Cardiac fibroblast (primary cell): ENCODE measurements at regions not wholly inside any gene's neighbourhood (a gene's known extent, or its start where the extent isn't known, plus 50 kb on each side); places are given as distances from the start of the nearest gene placed in this dataset.

Source experiments
- DNase-seq, 2 donors: peaks; one replicate each; pipeline versions ENCODE4 v3.0.0 to v3.0.0-alpha.2; 2010; ENCODE audit warnings: low read depth in 2 of 2
- H3K4me3 ChIP-seq, 2 donors: replicated peaks in 1 of 2; 1 replicate in 1 of 2; 2 replicates in 1 of 2; pipeline ENCODE4 v1.5.1; 2011; ENCODE audit warnings: low read depth in 2 of 2, low read length in 2 of 2, mild to moderate bottlenecking in 2 of 2, moderate library complexity in 1 of 2
- TF ChIP-seq, protein P1 (sequence below): IDR thresholded peaks from one replicate; pipeline ENCODE4 v1.5.1; 2011; ENCODE audit warnings: low read depth, mild to moderate bottlenecking, low read length, inconsistent platforms

- DNase-seq: no peak
- TF ChIP-seq, protein P1, sequence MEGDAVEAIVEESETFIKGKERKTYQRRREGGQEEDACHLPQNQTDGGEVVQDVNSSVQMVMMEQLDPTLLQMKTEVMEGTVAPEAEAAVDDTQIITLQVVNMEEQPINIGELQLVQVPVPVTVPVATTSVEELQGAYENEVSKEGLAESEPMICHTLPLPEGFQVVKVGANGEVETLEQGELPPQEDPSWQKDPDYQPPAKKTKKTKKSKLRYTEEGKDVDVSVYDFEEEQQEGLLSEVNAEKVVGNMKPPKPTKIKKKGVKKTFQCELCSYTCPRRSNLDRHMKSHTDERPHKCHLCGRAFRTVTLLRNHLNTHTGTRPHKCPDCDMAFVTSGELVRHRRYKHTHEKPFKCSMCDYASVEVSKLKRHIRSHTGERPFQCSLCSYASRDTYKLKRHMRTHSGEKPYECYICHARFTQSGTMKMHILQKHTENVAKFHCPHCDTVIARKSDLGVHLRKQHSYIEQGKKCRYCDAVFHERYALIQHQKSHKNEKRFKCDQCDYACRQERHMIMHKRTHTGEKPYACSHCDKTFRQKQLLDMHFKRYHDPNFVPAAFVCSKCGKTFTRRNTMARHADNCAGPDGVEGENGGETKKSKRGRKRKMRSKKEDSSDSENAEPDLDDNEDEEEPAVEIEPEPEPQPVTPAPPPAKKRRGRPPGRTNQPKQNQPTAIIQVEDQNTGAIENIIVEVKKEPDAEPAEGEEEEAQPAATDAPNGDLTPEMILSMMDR: no peak
- H3K4me3 ChIP-seq: no peak overlapping the region
These were observed 51.8 kb upstream of the CLRN1 start for GRCh38 chr3:151024339-151024738.

GRCh38 chr3:151034303-151034702 is 51.2 kb upstream of the MED12L start:
- TF ChIP-seq, protein P1: no peak
- no peak overlapping the region for H3K4me3 ChIP-seq
- DNase-seq: no peak

DNA sequence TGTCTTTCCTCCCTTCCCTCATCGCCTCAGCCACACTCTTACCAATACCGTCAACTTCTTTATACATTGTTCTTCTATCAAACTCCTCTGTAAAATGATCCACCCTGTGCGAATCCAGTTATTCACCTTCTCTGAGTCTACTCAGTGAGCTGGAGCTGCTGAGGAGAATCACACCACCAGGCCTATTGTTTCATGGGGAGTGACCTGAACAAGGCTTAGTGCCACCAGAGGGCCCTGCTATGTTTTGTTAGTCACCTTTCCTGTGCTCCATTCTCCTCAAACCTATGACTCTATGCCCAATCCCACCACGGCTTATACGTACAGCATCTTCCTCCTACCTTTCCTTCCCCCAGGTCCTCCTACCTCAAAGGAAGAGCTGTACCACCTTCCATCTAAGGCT is 50.4 kb upstream of the MED12L start:
- peak in 1 of 2 donors; percentile 25 for DNase-seq
- no peak overlapping the region for H3K4me3 ChIP-seq
- TF ChIP-seq, protein P1: no peak
